ENCODE measurements at regions not wholly inside any gene's neighbourhood (a gene's known extent, or its start where the extent isn't known, plus 50 kb on each side); places are given as distances from the start of the nearest gene placed in this dataset.

DNA sequence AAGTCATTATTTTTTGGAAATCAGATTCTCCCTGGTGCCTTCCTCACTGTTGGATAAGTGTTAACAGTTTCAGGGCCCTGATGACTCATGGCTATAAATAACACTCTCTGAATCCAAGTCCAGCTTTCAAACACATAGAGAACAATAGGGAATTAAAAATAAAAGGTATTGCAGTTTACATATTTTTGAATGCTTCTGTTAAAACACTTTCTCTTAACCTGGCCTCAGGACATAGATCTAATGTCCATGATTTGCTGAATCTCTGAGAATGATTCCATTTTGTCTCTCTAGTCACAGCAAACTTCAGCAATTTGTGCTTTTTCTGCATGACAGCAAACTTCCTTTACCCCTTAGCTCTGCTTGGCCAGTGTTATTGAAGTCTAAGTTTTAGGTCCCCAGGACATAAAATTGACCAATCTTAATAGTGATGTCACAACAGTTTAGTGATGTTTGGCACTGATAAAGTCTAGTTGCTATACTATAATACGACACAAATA, 1192.4 kb upstream of the CITED2 start:
- TF ChIP-seq EZH2 (IDR thresholded peaks at IDR 0.05; ENCODE audit: borderline replicate concordance, low read depth, low read length, poor library complexity, severe bottlenecking) = no peak
- TF ChIP-seq, protein P1, sequence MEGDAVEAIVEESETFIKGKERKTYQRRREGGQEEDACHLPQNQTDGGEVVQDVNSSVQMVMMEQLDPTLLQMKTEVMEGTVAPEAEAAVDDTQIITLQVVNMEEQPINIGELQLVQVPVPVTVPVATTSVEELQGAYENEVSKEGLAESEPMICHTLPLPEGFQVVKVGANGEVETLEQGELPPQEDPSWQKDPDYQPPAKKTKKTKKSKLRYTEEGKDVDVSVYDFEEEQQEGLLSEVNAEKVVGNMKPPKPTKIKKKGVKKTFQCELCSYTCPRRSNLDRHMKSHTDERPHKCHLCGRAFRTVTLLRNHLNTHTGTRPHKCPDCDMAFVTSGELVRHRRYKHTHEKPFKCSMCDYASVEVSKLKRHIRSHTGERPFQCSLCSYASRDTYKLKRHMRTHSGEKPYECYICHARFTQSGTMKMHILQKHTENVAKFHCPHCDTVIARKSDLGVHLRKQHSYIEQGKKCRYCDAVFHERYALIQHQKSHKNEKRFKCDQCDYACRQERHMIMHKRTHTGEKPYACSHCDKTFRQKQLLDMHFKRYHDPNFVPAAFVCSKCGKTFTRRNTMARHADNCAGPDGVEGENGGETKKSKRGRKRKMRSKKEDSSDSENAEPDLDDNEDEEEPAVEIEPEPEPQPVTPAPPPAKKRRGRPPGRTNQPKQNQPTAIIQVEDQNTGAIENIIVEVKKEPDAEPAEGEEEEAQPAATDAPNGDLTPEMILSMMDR (conservative IDR thresholded peaks at IDR 0.05; ENCODE audit: low read depth, low read length) = no peak

All from A673 (cell line).